Activated T-cell treated with anti-CD3 and anti-CD28 coated beads, Interleukin-2, amount 50 U/mL, for 4 hours (primary cell): ENCODE measurements at regions not wholly inside any gene's neighbourhood (a gene's known extent, or its start where the extent isn't known, plus 50 kb on each side); places are given as distances from the start of the nearest gene placed in this dataset.

ENCODE experiments used
- ATAC-seq, 2 donors: fragments of 200-7000 bp; cut with Tn5 transposase; one replicate each; pipeline ENCODE4 v1.10.0; 2021
- DNase-seq: peaks from one replicate; pipeline ENCODE4 v3.0.0-alpha.2; 2020
- H3K27me3 Mint-ChIP-seq: one replicate; pipeline ENCODE4 v1.8.0; 2021; ENCODE audit warnings: low read depth, mixed read lengths
- H3K36me3 Mint-ChIP-seq: one replicate; pipeline ENCODE4 v1.8.0; 2022; ENCODE audit warnings: mixed read lengths; ENCODE audit not compliant: insufficient read depth
- H3K4me1 Mint-ChIP-seq: one replicate; pipeline ENCODE4 v1.8.0; 2021; ENCODE audit warnings: low read depth, mixed read lengths
- H3K4me3 Mint-ChIP-seq: one replicate; pipeline ENCODE4 v1.8.0; 2021; ENCODE audit warnings: mild to moderate bottlenecking, moderate library complexity, mixed read lengths
- H3K9me3 Mint-ChIP-seq: one replicate; pipeline ENCODE4 v1.8.0; 2021; ENCODE audit warnings: mixed read lengths

DNA sequence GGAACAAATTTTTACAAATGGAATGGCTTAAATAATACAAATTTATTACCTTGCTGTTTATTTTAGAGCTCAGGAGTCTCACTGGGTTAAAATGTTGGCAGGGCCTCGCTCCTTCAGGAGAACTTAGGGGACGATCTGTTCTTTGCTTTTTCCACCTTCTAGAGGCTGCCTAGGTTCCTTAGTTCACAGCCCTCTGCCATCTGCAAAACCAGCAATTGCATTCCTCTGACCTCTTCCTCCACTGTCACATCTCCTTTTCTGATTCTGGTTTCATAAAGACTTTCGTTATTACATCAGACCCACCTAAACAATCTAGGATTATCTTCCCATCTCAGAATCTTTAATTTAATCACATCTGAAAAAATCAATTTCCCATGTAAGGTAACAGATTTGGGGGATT lies 249.6 kb upstream of the SPRY2 start:
- Mint-ChIP-seq H3K4me3 (no peak overlapping the region), H3K27me3 (no peaks in the 10 kb centered on the region), H3K36me3 (no peaks in the 10 kb centered on the region), H3K9me3 (peaks cover 17% of the 10 kb centered on the region), H3K4me1 (no peaks in the 10 kb centered on the region)
- ATAC-seq = no peak
- no peak for DNase-seq

DNA sequence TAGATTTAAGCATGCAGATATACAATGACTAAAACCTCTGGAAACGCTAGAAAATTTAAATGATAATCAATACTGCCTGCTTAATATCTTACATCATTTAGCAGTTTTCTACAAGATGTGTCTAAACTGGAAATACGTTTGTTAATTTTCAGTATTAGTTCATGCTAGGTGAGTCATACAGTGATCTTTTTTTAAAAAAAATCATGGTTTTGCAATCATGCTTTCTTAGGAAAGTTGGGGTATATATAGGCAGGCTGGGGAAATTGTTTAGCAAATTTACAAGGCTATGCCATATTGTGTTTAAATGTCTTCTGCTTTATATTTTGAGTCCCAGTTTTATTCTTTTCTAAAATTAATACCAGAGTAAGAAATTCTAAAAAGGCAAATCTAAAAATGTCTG lies 245.4 kb upstream of the SPRY2 start:
- no peaks in the 10 kb centered on the region for H3K4me1 Mint-ChIP-seq
- ATAC-seq = no peak
- no peak for DNase-seq
- H3K36me3 Mint-ChIP-seq = no peaks in the 10 kb centered on the region
- no peaks in the 10 kb centered on the region for H3K27me3 Mint-ChIP-seq
- H3K4me3 Mint-ChIP-seq = no peak overlapping the region
- peaks cover 11% of the 10 kb centered on the region for H3K9me3 Mint-ChIP-seq

DNA sequence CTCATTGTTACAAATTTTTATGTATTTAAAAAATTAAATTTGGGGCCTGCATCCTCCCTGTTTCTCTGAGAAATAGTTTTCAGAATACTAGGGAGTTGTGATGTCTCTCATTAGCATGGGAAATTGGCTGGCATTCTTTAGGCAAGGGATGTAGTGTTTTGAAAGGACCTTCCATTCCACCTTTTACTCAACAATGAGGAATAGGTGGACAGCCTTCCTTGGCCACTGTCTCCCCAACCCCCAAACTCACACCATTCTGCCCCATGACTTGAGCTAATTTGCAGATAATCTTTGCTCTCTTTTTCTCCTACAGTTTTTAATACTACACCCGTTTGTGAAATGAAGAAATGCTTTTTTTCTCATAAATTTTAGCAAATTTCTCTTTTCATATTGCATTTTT lies 244.6 kb upstream of the SPRY2 start:
- H3K36me3 Mint-ChIP-seq = no peaks in the 10 kb centered on the region
- H3K9me3 Mint-ChIP-seq = peaks cover 17% of the 10 kb centered on the region
- H3K27me3 Mint-ChIP-seq = no peaks in the 10 kb centered on the region
- H3K4me1 Mint-ChIP-seq = no peaks in the 10 kb centered on the region
- DNase-seq = no peak
- H3K4me3 Mint-ChIP-seq = no peak overlapping the region
- no peak for ATAC-seq

DNA sequence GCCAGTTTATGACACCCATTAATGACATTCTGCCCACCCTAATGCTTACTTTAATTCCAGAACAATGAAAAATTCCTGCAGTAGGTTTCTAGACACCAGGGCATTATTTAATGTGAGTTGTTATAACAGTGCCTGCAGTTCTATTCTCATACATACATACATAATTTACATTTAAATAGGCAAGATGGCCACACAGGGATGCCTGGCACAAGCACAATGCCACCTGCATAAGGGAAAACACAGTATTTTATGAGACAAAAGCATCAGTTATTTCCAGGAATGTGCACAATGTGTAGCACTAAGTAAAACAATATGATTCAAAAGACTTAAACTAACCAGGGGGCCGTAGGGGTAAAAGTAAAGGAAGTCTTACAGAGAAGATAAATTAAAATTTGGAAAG lies 243.9 kb upstream of the SPRY2 start:
- H3K4me1 Mint-ChIP-seq = no peaks in the 10 kb centered on the region
- H3K9me3 Mint-ChIP-seq = peaks cover 17% of the 10 kb centered on the region
- H3K4me3 Mint-ChIP-seq = no peak overlapping the region
- H3K36me3 Mint-ChIP-seq = no peaks in the 10 kb centered on the region
- H3K27me3 Mint-ChIP-seq = no peaks in the 10 kb centered on the region
- DNase-seq = no peak
- no peak for ATAC-seq

DNA sequence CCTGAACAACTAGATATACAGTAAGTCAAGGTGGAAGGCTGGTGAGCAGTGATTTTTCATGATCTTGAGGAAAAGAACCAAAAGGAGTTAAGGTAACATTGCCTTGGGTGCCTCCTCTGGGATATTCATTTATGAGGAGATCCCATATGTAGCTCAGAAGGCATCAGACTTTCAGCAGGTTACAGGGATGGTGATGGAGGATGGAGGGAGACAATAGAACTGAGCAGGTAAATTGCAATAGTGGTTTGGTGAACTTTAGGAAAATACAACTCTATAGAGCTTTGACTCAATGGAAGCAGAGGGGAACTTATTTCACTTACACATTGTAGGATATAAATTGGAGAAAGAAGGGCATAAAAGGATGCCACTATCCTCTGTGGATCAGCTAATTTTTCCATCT lies 243.4 kb upstream of the SPRY2 start:
- no peak for ATAC-seq
- Mint-ChIP-seq H3K27me3 (no peaks in the 10 kb centered on the region), H3K9me3 (peaks cover 19% of the 10 kb centered on the region), H3K4me1 (no peaks in the 10 kb centered on the region), H3K36me3 (no peaks in the 10 kb centered on the region), H3K4me3 (no peak overlapping the region)
- DNase-seq = no peak

DNA sequence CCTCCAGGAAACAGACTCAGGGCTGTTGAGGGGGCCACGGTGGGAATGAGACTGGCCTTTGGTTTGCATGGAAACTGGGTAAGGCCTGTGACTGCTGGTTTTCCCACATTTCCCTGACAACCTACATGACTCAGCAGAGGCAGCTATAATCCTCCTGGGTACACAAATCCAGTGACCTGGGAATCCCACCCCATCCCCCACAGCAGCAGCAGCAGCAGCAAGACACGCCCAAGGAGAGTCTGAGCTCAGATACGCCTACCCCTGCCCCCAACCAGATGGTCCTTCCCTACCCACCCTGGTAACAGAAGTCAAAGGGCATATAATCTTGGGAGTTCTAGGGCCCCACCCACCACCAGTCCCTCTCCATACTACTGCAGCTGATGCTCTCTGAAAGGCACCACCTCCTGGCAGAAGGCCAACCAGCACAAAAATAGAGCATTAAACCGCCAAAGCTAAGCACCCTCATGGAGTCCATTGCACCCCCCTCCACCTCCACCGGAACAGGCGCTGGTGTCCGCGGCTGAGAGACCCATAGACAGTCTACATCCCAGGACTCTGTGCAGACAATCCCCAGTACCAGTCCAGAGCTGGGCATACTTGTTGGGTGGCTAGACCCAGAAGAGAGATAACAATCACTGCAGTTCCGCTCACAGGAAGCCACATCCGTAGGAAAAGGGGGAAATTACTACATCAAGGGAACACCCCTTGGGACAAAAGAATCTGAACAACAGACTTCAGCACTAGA lies 237.2 kb upstream of the SPRY2 start:
- H3K27me3 Mint-ChIP-seq = no peaks in the 10 kb centered on the region
- no peaks in the 10 kb centered on the region for H3K36me3 Mint-ChIP-seq
- ATAC-seq = no peak
- peaks cover 25% of the 10 kb centered on the region for H3K9me3 Mint-ChIP-seq
- no peak for DNase-seq
- no peak overlapping the region for H3K4me3 Mint-ChIP-seq
- H3K4me1 Mint-ChIP-seq = no peaks in the 10 kb centered on the region

DNA sequence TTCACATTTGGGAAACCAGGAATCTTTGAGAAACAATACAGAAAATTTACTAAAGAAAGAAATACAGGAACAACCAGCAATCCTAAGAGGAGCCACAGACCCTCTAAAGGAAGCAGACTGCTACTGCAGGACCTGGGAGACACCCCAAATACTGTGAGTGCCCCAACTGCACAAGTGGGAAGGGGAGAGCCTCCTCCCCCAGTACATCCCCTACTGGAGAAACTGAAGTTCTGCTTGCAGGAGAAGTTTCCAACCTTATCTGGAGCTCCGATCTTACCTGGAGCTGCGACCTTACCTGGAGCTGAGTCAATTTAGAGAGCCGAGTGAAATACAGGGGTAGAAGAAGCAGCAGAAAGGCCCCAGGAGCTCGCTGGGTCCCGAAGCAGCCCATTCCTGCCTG lies 236.4 kb upstream of the SPRY2 start:
- DNase-seq (no peak), ATAC-seq (no peak)
- Mint-ChIP-seq H3K9me3 (peaks cover 25% of the 10 kb centered on the region), H3K36me3 (no peaks in the 10 kb centered on the region), H3K4me3 (no peak overlapping the region), H3K27me3 (no peaks in the 10 kb centered on the region), H3K4me1 (no peaks in the 10 kb centered on the region)

DNA sequence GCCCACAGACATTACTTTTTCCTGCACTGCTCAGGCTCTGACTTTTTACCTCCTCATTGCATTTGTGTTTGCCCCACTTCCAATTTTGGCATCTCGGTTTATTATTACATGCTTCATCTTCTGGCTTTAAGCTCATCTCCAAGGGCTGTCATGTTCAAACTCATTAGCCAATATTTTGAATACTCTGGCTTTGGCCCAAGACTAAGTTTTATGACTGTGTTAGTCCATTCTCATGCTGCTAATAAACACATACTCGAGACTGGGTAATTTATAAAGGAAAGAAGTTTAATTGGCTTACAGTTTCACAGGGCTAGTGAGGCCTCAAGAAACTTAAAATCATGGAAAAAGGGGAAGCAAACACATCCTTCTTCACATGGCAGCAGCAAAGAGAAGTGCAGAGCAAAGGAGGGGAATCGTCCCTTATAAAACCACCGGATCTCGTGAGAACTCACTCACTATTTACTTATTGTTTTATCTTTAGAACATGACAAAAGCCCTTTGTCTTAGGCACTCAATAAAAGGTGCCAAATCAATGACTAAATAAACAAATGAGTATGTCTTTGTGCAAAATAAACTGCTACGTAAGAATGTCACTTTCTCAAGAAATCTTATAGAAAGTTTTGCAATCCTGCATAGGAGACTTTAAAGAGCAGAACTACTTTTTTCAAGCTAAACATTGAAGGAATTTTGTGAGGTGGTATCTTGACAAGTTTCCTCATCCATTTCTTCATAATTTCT lies 233.4 kb upstream of the SPRY2 start:
- no peak for DNase-seq
- peaks cover 12% of the 10 kb centered on the region for H3K9me3 Mint-ChIP-seq

DNA sequence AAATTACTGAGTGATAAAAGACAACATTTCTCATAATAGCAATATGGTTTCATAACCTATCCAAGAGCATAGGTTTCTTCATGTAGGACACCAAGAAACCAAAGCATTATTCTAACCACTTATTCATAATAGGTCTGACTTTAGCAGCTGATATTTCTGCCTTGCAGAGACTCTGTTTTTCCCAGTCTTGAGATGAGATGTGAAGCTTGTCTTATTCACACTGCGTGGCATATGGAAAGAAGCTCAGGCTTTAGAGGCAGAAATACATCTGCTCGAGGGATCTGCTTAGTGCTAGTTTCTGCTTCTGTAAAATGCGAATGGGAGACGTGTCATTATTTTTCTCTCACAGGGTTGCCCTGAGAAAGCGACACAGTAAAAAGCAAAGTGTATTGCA lies 232.0 kb upstream of the SPRY2 start:
- DNase-seq (no peak), ATAC-seq (no peak)
- H3K4me1 Mint-ChIP-seq = no peaks in the 10 kb centered on the region
- H3K36me3 Mint-ChIP-seq = no peaks in the 10 kb centered on the region
- H3K9me3 Mint-ChIP-seq = peaks cover 12% of the 10 kb centered on the region
- no peak overlapping the region for H3K4me3 Mint-ChIP-seq
- no peaks in the 10 kb centered on the region for H3K27me3 Mint-ChIP-seq

More for the DNA sequence above, 233.4 kb upstream of the SPRY2 start:
- Mint-ChIP-seq H3K4me1 (no peaks in the 10 kb centered on the region), H3K27me3 (no peaks in the 10 kb centered on the region), H3K4me3 (no peak overlapping the region), H3K36me3 (no peaks in the 10 kb centered on the region)
- no peak for ATAC-seq

DNA sequence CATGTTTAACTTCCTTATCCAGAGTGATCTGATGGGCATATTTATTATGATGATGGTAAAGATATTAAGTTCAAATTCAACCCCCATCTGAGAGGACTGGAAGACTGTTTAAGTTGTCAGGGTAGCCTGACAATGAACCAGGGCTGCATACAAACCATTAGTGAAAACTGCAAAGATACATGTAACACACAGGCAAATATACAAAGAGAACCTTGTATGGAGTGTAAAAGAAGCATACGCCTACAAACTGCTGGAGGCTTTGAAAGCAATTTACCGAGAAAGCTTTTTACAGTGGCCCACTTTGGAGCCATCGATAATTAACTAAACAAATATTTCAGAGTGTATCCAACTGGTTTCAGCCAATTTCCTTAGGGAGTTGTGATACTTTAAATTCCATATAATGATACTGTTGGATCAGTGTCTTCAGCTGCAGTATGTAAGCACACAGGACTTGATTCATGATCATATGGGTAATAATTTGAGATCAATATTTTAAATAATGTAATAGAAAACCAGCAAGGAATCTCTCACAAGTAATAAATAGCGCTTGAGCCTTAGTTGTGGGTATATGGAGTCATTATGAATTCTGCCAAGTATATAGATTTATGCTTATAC lies 231.5 kb upstream of the SPRY2 start:
- H3K9me3 Mint-ChIP-seq = peaks cover 14% of the 10 kb centered on the region
- H3K27me3 Mint-ChIP-seq = no peaks in the 10 kb centered on the region
- no peaks in the 10 kb centered on the region for H3K4me1 Mint-ChIP-seq
- H3K4me3 Mint-ChIP-seq = no peak overlapping the region
- no peaks in the 10 kb centered on the region for H3K36me3 Mint-ChIP-seq
- ATAC-seq (no peak), DNase-seq (no peak)

DNA sequence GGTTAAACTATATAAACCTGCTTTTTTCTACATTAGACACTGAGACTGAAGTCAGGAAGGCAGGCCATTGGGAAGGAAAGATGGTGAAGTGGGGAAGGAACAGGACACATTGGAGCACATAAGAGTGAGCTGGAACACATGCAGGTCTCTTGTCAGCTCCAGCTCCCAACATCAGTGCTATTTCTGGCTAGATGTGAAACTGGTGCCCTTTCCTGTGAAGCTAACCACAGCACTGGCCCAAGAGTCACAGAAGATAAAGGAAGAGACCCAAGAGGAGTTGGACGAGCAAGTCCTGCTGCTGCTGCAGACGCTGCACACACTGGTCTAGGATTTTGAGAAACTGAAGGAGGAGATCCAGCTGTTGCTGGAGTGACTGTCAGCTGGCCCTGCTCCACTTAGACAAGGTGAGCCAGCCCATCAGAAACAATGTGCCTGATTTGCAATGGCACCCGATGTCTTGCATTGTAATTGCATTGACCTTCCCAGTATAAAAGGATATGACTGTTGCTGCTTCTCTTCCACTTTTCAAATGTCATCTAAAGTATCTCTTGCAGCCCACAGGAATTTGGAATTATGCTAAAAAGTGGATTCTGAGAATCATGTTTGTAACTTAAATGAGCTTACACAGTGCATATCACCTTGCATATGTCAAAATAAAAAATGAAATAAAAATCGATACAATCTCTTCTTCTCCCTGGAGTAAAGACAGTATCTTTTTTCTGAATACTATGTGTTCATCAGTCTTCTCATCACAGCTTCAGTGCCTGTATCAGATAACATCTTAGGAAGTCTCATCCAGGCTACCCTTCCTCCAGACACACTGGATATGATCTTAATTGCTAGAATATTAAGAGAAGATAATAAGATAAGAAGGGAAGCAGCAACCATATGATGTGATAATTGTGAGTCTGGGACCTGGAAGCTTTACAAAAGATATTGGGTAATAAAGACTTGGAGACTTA lies 230.7 kb upstream of the SPRY2 start:
- Mint-ChIP-seq H3K27me3 (no peaks in the 10 kb centered on the region), H3K4me3 (no peak overlapping the region), H3K36me3 (no peaks in the 10 kb centered on the region), H3K4me1 (no peaks in the 10 kb centered on the region), H3K9me3 (peaks cover 14% of the 10 kb centered on the region)
- ATAC-seq (no peak), DNase-seq (no peak)

DNA sequence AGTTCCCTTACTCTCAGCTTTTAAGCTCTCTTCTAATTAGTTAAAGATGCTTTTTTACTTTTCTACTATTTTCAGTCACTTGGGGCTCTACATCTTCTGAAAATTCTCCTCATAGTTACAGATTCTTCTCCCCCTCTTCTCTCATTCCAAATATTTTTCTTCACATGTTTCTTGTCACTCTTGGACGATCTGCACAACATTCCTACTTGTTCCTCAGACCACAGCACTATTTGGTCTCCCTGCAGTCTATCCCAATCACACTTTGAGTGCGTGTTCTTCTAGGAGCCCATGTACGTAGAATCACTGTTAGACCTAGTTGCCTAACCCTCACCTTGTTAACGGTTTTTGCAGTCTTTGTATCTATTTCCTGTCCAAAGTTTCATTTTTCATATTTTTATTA lies 222.5 kb upstream of the SPRY2 start:
- H3K27me3 Mint-ChIP-seq = no peaks in the 10 kb centered on the region
- no peaks in the 10 kb centered on the region for H3K4me1 Mint-ChIP-seq
- ATAC-seq (no peak), DNase-seq (no peak)
- H3K36me3 Mint-ChIP-seq = no peaks in the 10 kb centered on the region
- peaks cover 5% of the 10 kb centered on the region for H3K9me3 Mint-ChIP-seq
- H3K4me3 Mint-ChIP-seq = no peak overlapping the region

DNA sequence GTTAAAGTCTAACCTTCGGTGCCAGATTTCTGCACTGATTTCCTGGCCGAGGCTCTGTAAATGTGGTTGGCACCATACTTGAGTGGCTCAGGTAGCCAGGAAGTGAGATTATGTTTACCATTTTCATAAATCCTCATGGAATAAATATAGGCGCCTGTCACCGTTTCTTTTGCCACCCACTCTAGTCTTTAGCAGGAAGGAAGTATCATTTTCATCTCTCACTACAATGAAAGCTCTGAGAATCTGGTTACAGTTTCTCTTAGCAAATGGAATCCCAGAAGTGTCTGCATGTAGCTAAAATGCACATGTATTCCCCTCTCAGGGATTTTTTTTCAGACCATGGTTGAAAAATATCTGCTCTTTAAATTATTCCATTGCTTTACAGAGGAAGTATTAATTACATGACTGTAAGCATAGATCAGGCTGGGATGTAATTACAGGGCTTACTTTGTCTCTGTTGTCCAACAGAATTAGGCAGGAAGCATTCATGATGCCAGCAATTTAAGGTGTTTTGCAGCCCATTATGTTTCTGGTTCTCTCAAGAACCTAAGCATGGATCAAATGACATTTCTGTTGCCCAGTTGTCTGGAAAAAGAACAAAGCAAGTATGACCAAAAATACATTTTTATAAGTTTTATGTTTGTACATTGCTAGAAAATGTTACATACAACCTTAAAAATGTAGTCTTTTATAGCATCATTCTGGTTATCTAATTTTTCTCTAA lies 221.7 kb upstream of the SPRY2 start:
- Mint-ChIP-seq H3K9me3 (no peaks in the 10 kb centered on the region), H3K4me1 (no peaks in the 10 kb centered on the region), H3K27me3 (no peaks in the 10 kb centered on the region), H3K4me3 (no peak overlapping the region), H3K36me3 (no peaks in the 10 kb centered on the region)
- ATAC-seq (no peak), DNase-seq (no peak)

DNA sequence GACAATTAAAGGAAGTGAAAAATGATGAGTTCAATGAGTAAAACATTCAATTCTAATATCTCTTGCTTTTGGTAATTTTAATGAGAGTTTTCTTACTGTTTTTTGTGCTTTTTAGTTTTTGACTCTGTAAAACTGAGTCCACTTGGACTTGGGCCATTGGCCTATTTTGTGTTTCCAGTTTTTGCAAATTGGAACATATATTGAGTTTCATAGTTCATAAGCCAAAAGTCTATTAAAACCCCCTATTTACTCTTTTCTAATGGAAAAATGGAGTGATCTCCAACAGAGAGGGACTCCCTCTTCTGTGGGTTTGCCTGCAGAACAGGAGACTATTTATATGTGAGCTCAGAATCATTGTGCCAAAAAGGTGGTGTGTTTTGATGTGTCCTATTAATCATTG lies 219.7 kb upstream of the SPRY2 start:
- no peak for DNase-seq
- no peaks in the 10 kb centered on the region for H3K36me3 Mint-ChIP-seq
- no peaks in the 10 kb centered on the region for H3K27me3 Mint-ChIP-seq
- no peak for ATAC-seq
- no peaks in the 10 kb centered on the region for H3K4me1 Mint-ChIP-seq
- no peak overlapping the region for H3K4me3 Mint-ChIP-seq
- no peaks in the 10 kb centered on the region for H3K9me3 Mint-ChIP-seq
